ENCODE measurements at regions not wholly inside any gene's neighbourhood (a gene's known extent, or its start where the extent isn't known, plus 50 kb on each side); places are given as distances from the start of the nearest gene placed in this dataset.

GRCh38 chr10:125548356-125548755, 134.6 kb downstream of the TEX36 start:
- TF ChIP-seq CTCF (conservative IDR thresholded peaks at IDR 0.05; ENCODE audit: low read length) (no peak), EZH2phosphoT487 (IDR thresholded peaks at IDR 0.05; ENCODE audit: borderline replicate concordance, low read depth, low read length) (no peak)

Measured in OCI-LY7 (cell line).